ENCODE measurements at regions not wholly inside any gene's neighbourhood (a gene's known extent, or its start where the extent isn't known, plus 50 kb on each side); places are given as distances from the start of the nearest gene placed in this dataset.

DNA sequence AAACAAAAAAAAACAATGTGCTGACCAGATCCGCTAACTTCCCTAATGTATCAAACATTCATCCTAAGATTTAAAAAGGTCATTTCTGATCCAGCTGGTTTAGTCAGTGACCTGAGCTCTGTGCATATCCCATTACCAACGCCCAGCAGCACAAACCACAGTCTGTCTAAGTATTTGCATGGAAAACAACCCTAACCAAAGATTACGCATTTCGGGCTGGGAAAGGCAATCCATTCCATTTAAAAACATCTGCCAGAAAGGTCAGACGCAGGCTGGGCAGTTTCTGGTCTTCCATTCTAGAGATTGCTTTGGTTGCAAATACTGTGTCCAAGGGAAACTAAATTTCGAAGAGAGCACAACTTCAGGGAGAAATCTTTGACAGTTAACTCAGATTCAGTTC, 234.9 kb downstream of the FLRT2 start:
- no peak overlapping the region for H3K9ac ChIP-seq (ENCODE audit: insufficient read depth in 1 of 2, low read length in 2 of 2)
- no peak overlapping the region for H3K27ac ChIP-seq (ENCODE audit: low read depth in 1 of 2, low read length in 1 of 2)
- H3K36me3 ChIP-seq (ENCODE audit: control insufficient read depth in 4 of 4, insufficient read depth in 4 of 4, low read length in 4 of 4), result no peaks in the 10 kb centered on the region
- no peaks in the 10 kb centered on the region for H3K4me1 ChIP-seq (ENCODE audit: control insufficient read depth in 5 of 5, insufficient read depth in 5 of 5, low read length in 5 of 5)
- TF ChIP-seq, protein P1, sequence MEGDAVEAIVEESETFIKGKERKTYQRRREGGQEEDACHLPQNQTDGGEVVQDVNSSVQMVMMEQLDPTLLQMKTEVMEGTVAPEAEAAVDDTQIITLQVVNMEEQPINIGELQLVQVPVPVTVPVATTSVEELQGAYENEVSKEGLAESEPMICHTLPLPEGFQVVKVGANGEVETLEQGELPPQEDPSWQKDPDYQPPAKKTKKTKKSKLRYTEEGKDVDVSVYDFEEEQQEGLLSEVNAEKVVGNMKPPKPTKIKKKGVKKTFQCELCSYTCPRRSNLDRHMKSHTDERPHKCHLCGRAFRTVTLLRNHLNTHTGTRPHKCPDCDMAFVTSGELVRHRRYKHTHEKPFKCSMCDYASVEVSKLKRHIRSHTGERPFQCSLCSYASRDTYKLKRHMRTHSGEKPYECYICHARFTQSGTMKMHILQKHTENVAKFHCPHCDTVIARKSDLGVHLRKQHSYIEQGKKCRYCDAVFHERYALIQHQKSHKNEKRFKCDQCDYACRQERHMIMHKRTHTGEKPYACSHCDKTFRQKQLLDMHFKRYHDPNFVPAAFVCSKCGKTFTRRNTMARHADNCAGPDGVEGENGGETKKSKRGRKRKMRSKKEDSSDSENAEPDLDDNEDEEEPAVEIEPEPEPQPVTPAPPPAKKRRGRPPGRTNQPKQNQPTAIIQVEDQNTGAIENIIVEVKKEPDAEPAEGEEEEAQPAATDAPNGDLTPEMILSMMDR (IDR thresholded peaks at IDR 0.05; ENCODE audit: control extremely low read depth, extremely low read depth), result no peak
- ATAC-seq (ENCODE audit: insufficient read depth, low FRiP score), result no peak
- no peaks in the 10 kb centered on the region for H3K27me3 ChIP-seq (ENCODE audit: control insufficient read depth in 3 of 3, insufficient read depth in 3 of 3, low read length in 2 of 3)
- WGBS, 2 donors, result 75 to 88% methylated on average over 6 of the region's 6 CpGs
- no peak for DNase-seq
- no peak overlapping the region for H3K4me3 ChIP-seq
- no peaks in the 10 kb centered on the region for H3K9me3 ChIP-seq (ENCODE audit: control insufficient read depth in 4 of 4, insufficient read depth in 3 of 4, low read length in 3 of 4)

- Histone ChIP-seq H3K4me1 (ENCODE audit: control insufficient read depth in 5 of 5, insufficient read depth in 5 of 5, low read length in 5 of 5) (no peaks in the 10 kb centered on the region), H3K27ac (ENCODE audit: low read depth in 1 of 2, low read length in 1 of 2) (no peak overlapping the region), H3K4me3 (no peak overlapping the region), H3K36me3 (ENCODE audit: control insufficient read depth in 4 of 4, insufficient read depth in 4 of 4, low read length in 4 of 4) (no peaks in the 10 kb centered on the region), H3K9ac (ENCODE audit: insufficient read depth in 1 of 2, low read length in 2 of 2) (no peak overlapping the region), H3K9me3 (ENCODE audit: control insufficient read depth in 4 of 4, insufficient read depth in 3 of 4, low read length in 3 of 4) (no peaks in the 10 kb centered on the region), H3K27me3 (ENCODE audit: control insufficient read depth in 3 of 3, insufficient read depth in 3 of 3, low read length in 2 of 3) (no peaks in the 10 kb centered on the region)
- DNase-seq (peak in 1 of 3 donors; percentile 2), ATAC-seq (ENCODE audit: insufficient read depth, low FRiP score) (no peak)
- TF ChIP-seq, protein P1 (IDR thresholded peaks at IDR 0.05; ENCODE audit: control extremely low read depth, extremely low read depth), result no peak
- WGBS, 2 donors, result 90 to 94% methylated on average over 4 of the region's 4 CpGs
Observed at GRCh38 chr14:85762526-85762925, 232.6 kb downstream of the FLRT2 start.

DNA sequence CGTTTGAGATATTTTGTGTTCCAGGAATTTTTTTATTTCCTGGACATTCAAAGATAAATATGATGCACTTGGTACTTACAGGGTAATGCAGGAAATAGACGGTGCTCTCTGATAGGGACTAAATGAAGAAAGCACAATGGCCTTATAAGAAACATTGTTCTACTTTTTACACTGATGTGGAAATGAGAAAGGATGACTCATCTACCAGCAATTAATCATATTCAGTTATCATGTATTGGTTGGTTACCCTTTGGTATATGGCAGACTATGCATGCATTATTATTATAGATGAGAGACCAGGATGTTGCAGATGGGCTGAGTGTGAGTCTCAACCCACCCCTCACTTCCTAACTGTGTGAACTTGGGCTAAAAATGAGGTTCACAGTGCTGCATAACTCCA, 222.2 kb downstream of the FLRT2 start:
- no peak overlapping the region for H3K27ac ChIP-seq (ENCODE audit: low read depth in 1 of 2, low read length in 1 of 2)
- H3K9ac ChIP-seq (ENCODE audit: insufficient read depth in 1 of 2, low read length in 2 of 2), result no peak overlapping the region
- H3K4me3 ChIP-seq, result no peak overlapping the region
- DNase-seq (no peak), ATAC-seq (ENCODE audit: insufficient read depth, low FRiP score) (no peak)
- TF ChIP-seq, protein P1 (IDR thresholded peaks at IDR 0.05; ENCODE audit: control extremely low read depth, extremely low read depth), result no peak
- H3K27me3 ChIP-seq (ENCODE audit: control insufficient read depth in 3 of 3, insufficient read depth in 3 of 3, low read length in 2 of 3), result no peaks in the 10 kb centered on the region
- H3K9me3 ChIP-seq (ENCODE audit: control insufficient read depth in 4 of 4, insufficient read depth in 3 of 4, low read length in 3 of 4), result peaks cover 0 to 4% (median 0%) of the 10 kb centered on the region in 4 donors
- WGBS, 2 donors, result 65 to 76% methylated on average over 2 of the region's 2 CpGs
- no peaks in the 10 kb centered on the region for H3K4me1 ChIP-seq (ENCODE audit: control insufficient read depth in 5 of 5, insufficient read depth in 5 of 5, low read length in 5 of 5)
- H3K36me3 ChIP-seq (ENCODE audit: control insufficient read depth in 4 of 4, insufficient read depth in 4 of 4, low read length in 4 of 4), result no peaks in the 10 kb centered on the region

- WGBS, 2 donors, result 90 to 94% methylated on average over 4 of the region's 4 CpGs
- Histone ChIP-seq H3K27ac (ENCODE audit: low read depth in 1 of 2, low read length in 1 of 2) (no peak overlapping the region), H3K27me3 (ENCODE audit: control insufficient read depth in 3 of 3, insufficient read depth in 3 of 3, low read length in 2 of 3) (no peaks in the 10 kb centered on the region), H3K9me3 (ENCODE audit: control insufficient read depth in 4 of 4, insufficient read depth in 3 of 4, low read length in 3 of 4) (peaks cover 0 to 4% (median 0%) of the 10 kb centered on the region in 4 donors), H3K4me3 (no peak overlapping the region), H3K9ac (ENCODE audit: insufficient read depth in 1 of 2, low read length in 2 of 2) (no peak overlapping the region), H3K36me3 (ENCODE audit: control insufficient read depth in 4 of 4, insufficient read depth in 4 of 4, low read length in 4 of 4) (no peaks in the 10 kb centered on the region), H3K4me1 (ENCODE audit: control insufficient read depth in 5 of 5, insufficient read depth in 5 of 5, low read length in 5 of 5) (no peaks in the 10 kb centered on the region)
- TF ChIP-seq, protein P1 (IDR thresholded peaks at IDR 0.05; ENCODE audit: control extremely low read depth, extremely low read depth), result no peak
- ATAC-seq (ENCODE audit: insufficient read depth, low FRiP score) (no peak), DNase-seq (no peak)
Observed at GRCh38 chr14:85744573-85744972, 214.6 kb downstream of the FLRT2 start.
